Limb (tissue), 2 donors: ENCODE measurements at regions not wholly inside any gene's neighbourhood (a gene's known extent, or its start where the extent isn't known, plus 50 kb on each side); places are given as distances from the start of the nearest gene placed in this dataset.
"Not testable (repeated sequence)": the region's sequence is repeated elsewhere in the genome, so short reads cannot be mapped to it uniquely, and the experiment has no call there.

Experiments
- DNase-seq, 2 donors: peaks; one replicate each; pipeline ENCODE4 v3.0.0-alpha.2; 2016; ENCODE audit errors: extremely low spot score in 2 of 2

DNA sequence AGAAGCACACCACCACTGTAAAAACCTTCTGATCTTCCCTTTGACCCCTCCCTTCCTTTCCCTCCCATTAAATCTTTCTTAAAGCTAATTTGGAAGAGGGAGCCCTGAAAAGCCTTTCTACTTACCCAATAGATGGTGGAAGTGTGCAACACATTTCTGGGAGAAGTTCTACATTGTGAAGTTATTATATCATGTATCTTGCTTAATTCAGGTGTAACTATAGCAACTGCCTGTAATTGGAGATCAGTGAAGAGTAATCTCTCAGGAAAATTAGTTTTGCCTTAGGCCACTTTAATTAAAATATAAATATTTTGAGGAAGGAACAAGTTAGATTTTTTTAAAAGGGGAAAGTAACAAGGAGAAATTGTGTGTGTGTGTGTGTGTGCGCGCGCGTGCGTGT is 266.0 kb downstream of the SH3BP4 start:
- DNase-seq = no peak

GRCh38 chr2:235218486-235218907 is 266.7 kb downstream of the SH3BP4 start:
- DNase-seq = no peak

GRCh38 chr2:235219048-235219447 is 267.2 kb downstream of the SH3BP4 start:
- no peak for DNase-seq

DNA sequence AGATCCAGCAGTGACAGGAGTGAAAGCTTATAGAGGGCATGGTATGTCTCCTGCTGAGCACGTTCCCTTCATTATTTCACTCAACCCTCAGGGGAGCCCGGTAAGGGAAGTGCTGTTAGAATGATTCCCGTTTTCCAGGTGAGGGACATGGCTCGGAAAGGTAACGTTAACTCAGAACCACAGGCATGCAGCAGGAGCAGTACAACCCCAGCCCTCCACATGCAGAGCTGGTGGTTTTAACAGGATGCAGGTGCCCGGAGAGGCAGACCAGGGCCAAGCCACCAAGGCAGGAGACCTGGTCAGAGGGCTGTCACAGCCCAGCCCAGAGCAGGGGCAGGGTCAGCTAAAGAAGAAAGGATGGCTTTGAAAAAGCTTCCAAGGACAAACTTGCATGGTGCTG is 268.5 kb downstream of the SH3BP4 start:
- no peak for DNase-seq

- DNase-seq = no peak
Measured at GRCh38 chr2:235223011-235223410, 270.8 kb upstream of the AGAP1 start.

- no peak for DNase-seq
Measured at GRCh38 chr2:235224410-235224809, 269.4 kb upstream of the AGAP1 start.

DNA sequence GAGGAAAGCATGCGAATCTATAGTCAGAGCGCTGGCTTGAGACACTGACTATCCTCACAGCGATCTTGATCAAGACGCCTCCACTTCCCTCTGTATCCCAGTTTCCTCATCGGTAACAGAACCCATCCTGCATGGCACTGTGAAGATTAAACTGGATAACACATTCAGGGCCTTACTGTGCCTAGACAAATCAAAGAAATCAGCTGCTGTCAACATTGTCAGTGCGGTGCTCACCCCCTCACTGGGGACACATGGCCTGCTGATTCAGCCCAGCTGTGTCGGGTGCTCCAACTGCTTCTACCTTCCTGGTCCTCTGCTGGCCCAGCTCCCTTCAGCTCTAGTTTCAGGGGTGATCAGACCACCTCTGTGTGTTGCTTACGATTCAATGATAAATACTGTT is 268.6 kb upstream of the AGAP1 start:
- no peak for DNase-seq

GRCh38 chr2:235227590-235227989 is 266.3 kb upstream of the AGAP1 start:
- DNase-seq = no peak

- not testable (repeated sequence) for DNase-seq
Measured at GRCh38 chr2:235228422-235228821, 265.4 kb upstream of the AGAP1 start.

DNA sequence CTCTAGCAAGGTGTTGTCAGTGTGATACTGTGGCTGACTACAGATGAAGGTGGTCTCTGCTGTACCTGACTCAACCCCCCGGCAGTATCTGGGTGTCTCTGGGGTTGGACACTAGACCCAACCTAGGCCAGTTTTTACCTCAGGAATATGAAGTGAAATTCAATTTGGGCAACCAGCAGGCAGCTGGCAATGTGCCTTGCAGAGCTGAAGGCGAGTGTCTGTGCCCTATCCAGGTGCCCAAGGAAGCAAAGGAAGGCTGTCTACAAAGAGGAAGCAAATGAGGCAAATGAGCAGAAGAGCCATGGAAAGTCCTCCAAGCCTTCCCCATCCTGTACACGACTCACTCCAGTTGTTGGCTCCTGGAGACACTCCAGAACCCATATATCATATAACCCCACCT is 264.6 kb upstream of the AGAP1 start:
- DNase-seq = no peak

- no peak for DNase-seq
Measured at GRCh38 chr2:235230821-235231601, 262.8 kb upstream of the AGAP1 start.

DNA sequence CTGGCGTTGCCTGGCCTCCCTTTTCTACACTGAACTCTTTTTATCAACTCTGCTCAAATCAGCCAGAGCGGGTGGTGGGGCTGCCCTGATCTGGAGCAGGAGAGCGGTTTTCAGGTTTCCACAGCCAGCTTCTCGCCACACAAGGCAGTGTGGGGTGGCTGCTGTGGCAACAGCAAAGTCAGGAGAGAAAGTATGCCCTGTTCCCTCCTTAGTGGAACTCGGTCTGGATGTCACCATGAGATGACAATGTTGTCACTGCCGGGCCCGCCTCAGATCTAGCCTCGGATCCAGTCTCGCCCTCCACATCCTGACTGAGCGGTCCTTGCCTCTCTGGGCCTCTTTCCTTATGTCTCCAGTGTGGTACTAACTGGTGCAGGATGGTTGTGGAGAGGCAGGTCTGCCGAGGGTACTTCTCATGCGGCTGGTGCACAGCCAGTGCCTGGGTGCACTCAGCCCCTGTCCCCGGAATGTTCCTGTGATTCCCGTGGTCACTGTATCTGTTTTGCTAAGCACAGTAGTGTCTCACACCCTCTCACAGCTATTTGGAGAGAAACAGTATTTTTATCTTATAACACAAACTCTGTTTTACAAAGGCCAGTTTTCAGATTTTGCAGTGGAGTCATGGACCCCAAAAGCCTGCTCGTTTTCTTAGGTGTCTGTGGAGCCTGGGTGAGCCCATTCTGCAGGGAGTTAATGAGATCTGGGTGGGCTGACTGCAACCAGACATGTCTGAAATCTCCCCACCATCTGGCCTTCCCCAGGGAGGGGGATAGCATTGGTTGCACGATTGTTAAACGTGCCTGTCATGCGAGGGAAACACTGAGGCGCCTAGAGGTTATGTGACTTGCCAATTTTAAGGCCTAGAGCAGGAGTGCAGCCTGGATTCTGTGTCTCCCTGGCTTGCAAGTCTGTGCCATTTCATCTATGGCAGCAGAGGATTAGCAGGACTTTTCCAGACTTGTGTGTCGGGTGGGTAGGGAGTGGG is 261.1 kb upstream of the AGAP1 start:
- DNase-seq = no peak

DNA sequence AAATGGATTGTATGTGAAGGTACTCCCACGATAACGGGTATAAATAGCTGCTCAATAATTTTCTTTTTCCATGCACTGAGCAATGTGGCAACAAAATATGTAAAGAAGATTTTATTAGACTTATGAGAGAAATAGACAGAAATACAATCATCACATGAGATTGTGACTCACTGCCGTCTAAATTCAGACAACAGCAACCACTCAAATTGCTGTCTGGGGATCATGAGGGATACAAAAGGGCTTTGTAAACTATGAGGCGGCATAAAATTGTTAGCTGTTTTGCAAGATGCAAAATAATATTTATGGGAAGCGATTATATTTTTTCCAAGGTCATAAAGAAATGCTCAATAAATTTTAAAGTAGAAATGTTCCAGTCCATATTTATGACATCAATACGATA is 259.1 kb upstream of the AGAP1 start:
- no peak for DNase-seq

DNA sequence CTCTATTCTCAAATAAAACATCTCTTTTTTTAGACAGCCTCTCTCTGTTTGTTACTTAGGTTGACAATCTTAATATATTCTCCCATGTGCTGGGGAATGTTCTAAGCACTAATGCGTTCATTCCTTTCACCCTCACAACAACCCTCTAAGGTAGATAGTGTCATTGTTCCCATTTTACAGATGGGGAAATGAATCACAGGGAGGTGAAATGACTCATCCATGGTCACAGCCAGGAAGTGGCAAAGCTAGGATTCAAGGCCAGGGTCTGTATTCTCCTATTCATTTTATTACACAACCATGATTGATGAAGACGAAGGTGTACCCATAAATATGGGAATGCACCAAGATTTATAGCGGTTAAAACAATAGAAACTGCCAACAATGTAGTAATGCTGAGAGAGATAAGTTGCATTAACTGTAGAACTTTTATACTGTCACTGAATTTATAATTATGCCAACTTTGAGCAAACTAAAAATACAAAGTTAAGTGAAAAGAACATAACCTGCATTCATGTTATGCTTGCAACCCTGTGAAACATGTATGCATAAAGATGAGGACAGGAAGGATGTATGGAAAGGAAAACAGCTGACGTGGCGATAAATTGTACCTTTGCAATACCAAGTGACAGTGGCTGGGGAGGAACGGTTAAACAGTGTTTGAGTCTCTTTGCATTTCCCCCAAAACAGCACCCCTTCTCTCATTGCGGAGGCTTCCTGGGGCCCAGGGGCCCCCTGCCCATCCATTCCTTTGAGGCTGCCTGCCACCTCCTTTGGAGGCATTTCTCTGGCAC is 257.7 kb upstream of the AGAP1 start:
- no peak for DNase-seq

DNA sequence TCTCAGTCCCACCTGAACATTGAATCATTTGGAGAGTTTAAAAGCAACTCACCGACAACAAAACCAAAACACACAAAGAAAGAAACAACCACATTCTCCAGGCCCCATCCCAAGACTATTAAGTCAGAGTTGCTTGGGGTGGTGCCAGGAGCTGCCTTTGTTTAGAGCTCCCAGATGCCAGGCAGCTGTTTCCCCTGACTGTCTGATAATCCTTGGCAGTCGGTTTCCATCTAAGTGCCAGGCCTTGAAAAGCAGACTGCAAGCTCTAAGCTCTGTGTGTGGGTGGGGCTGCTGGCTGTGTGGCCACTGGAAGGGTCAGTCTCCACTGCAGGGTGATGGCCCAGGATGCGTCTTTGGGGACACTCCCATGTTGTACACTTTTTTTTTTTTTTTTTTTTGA is 255.3 kb upstream of the AGAP1 start:
- peak; percentile 61 to 72 for DNase-seq

- DNase-seq = no peak
Measured at GRCh38 chr2:235240574-235240973, 253.3 kb upstream of the AGAP1 start.

DNA sequence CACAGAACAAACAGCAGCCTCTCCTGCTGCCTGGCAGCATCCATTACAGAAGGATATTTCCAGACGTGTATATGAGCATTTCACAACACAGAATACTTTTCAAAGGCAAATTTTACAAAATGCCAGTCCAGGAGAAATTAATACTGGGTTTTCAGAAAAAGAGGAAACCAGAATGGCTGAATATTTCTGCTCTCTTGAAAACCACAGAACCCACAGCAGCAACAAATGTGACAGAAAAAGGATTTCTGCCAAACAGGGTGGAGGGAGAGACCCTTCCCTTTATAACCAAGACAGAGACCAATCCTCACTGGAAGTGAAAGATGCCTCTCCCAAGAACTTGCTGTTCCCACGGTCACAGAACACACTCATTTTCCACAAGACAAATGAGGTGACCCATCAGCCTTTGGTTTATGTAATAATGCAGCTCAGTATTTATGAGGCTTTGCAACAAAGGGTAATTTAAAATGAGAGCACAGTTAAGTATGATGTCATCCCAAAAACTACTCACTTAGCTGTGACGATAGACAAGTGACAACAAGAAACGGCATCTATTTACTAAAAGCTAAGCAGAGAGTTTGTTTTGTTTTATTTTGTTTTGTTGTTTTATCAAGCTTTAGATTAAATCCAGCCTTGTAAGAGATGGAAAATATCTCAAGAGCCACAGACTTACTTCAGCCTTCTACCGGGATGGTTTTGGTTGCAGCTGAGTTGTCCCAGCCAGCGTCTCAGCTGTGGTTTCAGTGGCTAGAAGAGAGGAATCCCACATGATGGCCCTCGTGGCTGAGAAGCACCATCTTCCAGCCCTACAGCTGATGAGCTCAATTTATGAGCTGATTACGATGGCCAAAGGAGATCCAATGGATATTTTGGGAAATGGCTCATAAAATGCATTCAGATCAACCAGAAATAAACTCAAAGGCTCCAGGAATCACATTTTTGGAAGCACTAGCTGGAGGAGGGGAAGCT is 249.3 kb upstream of the AGAP1 start:
- no peak for DNase-seq

DNA sequence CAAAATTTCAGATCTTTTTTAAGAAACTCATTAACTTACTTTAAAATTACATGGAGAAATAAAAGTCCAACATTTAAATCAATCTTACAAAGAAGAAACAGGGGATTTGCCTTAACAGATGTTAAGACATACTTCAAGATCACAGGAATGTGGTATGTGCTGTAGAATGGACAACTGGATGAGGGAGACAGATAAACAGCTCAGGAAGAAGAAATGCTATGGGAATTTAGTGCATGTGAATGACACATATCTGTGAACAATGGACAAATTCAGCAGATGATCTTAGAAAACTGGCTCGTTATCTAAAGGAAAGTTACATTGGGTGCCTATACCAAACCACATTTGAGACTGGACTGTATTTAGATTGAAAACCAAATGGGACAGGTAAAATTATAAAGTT is 246.8 kb upstream of the AGAP1 start:
- DNase-seq = no peak

DNA sequence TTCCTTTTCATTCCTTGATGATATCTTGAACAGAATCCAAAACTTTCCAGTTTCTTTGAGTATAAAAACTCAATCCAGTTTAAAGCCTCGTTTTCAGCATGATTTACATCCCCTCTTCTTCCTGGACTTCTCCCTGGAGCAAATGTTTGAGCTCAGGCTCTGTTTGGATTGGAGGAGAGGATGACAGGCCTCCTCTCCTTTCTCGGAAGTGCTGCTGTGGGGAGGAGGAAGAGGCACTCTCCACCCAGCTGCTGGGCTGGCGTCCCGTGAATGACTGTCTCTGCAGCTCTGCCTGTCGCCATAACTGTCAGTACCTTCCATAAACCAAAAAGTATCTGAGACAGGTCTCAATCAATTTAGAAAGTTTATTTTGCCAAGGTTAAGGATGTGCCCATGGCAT is 238.2 kb upstream of the AGAP1 start:
- DNase-seq = peak in 1 of 2 donors; percentile 55

GRCh38 chr2:235257590-235257989 is 236.3 kb upstream of the AGAP1 start:
- DNase-seq = no peak

GRCh38 chr2:235262750-235263149 is 231.1 kb upstream of the AGAP1 start:
- DNase-seq = no peak
